ENCODE measurements at regions not wholly inside any gene's neighbourhood (a gene's known extent, or its start where the extent isn't known, plus 50 kb on each side); places are given as distances from the start of the nearest gene placed in this dataset.

DNA sequence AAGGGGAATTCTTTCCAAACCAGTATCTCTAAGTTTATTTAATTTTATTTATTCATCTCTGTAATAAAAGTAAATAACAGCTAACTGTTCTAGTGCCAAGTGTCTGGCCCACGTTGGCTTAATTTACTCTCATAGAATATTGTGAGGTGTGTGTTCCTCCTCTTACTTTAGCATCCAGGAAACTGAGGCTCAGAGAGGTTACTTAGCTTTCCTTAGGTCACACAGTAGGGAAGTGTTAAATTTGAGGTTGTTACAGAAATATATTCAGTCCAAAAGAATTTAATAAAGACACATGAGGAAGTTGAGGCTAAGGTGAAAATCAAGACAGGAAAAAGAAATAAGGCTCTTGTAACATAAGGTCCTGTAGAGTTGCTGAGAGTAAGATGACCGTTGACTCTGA, 84.4 kb upstream of the MRPS22 start:
- CTCF ChIA-PET: no interaction called here
- POLR2A ChIA-PET (ENCODE audit: low non-redundant PET): no interaction called here

DNA sequence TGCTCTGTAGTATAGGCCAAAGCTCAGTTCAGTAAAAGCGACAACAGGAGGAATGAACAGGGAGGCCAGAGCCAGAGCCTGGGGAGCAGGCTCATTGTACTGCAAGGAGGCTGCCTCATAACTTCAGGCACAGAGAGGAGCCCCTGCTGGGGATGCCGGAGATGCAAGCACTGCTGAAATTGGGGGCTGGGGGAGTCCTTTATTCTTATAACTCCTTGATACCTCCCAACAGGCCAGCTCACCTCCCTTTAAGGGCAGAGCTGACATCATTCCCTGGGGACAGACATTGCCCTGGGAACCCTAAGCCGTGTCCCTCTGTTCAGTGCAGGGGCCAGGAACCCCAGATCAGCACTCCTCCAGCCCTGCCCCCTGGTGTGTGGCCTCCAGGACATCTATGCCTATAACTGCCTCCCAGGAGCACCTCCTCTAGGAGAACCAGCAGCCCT, 83.8 kb upstream of the MRPS22 start:
- DNase-seq (ENCODE audit: low spot score): no peak
- no peaks in the 10 kb centered on the region for H3K9me3 ChIP-seq (ENCODE audit: low read depth, low read length, poor library complexity, severe bottlenecking)
- intact Hi-C loops (cut with micrococcal nuclease; ENCODE audit: unreplicated experiment): no loop called here

More for the DNA sequence above, 84.4 kb upstream of the MRPS22 start:
- Histone ChIP-seq H3K36me3 (ENCODE audit: insufficient read depth, low read length, poor library complexity, severe bottlenecking) (no peaks in the 10 kb centered on the region), H3K27me3 (replicated peaks; ENCODE audit: insufficient read depth, low read depth, low read length, poor library complexity) (peaks cover 35% of the 10 kb centered on the region), H3K9me3 (ENCODE audit: low read depth, low read length, poor library complexity, severe bottlenecking) (no peaks in the 10 kb centered on the region), H3K4me3 (ENCODE audit: low read depth, low read length, poor library complexity, severe bottlenecking) (no peak overlapping the region), H3K27ac (ENCODE audit: low read depth, low read length, poor library complexity, severe bottlenecking) (no peak overlapping the region), H3K4me1 (ENCODE audit: insufficient read depth, low read length, poor library complexity, severe bottlenecking) (no peaks in the 10 kb centered on the region)
- TF ChIP-seq, protein P1, sequence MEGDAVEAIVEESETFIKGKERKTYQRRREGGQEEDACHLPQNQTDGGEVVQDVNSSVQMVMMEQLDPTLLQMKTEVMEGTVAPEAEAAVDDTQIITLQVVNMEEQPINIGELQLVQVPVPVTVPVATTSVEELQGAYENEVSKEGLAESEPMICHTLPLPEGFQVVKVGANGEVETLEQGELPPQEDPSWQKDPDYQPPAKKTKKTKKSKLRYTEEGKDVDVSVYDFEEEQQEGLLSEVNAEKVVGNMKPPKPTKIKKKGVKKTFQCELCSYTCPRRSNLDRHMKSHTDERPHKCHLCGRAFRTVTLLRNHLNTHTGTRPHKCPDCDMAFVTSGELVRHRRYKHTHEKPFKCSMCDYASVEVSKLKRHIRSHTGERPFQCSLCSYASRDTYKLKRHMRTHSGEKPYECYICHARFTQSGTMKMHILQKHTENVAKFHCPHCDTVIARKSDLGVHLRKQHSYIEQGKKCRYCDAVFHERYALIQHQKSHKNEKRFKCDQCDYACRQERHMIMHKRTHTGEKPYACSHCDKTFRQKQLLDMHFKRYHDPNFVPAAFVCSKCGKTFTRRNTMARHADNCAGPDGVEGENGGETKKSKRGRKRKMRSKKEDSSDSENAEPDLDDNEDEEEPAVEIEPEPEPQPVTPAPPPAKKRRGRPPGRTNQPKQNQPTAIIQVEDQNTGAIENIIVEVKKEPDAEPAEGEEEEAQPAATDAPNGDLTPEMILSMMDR (conservative IDR thresholded peaks at IDR 0.05; ENCODE audit: low read depth, low read length): no peak
- TF ChIP-seq EZH2 (IDR thresholded peaks at IDR 0.05; ENCODE audit: borderline replicate concordance, low read depth, low read length, poor library complexity, severe bottlenecking): no peak
- BruUV-seq (replicated peaks): no TSS peak
- no peak for DNase-seq (ENCODE audit: low spot score)
- intact Hi-C loops (cut with micrococcal nuclease; ENCODE audit: unreplicated experiment): no loop called here

DNA sequence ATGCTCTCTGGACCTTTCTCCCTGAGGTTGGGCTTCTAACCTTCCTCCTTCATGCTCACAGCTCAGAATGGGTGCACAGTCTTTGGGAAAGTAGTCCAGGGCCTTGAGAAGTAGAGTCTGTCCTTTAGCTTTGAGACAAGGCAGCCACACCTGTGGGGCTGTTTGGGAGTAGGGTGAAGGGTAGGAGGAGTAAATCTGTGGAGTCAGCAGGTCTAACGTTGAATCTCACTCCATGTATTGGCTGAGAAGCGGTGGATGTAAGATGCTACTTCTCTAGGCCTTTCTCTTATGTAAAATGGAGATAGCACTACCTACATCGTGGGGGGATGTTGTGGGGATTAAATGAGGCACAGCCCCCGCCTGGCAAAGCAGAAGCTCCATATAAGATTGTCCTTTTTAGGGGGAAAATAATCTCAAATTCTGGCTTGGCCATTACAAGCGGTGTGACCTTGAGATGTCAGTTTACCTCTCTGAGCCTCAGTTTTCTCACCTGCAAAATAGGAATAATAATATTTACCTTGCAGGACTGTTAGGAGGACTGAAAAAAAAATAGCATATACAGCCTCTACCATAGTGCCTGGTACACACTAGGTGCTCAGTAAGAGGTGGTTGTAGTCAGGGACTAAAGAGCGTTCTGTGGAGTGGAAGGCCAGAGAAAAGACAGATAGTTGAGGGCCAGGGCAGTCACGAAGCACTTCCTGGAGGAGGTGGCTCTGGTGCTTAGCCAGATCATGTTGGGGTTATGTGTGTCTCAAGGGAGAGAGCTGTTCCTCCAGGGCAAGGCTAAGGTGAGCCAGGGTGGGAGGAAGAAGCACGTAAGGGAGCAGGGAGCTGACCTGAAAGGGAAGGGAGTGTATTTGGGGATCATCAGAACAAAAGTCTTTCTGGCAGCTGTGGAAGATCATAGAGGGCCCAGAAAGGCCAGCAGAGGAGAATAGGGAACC, 82.8 kb upstream of the MRPS22 start:
- intact Hi-C loops (cut with micrococcal nuclease; ENCODE audit: unreplicated experiment): no loop called here
- CTCF ChIA-PET: no interaction called here
- no TSS peak for BruUV-seq (replicated peaks)

More for the DNA sequence above, 83.8 kb upstream of the MRPS22 start:
- POLR2A ChIA-PET (ENCODE audit: low non-redundant PET): no interaction called here
- no peaks in the 10 kb centered on the region for H3K36me3 ChIP-seq (ENCODE audit: insufficient read depth, low read length, poor library complexity, severe bottlenecking)
- peaks cover 35% of the 10 kb centered on the region for H3K27me3 ChIP-seq (replicated peaks; ENCODE audit: insufficient read depth, low read depth, low read length, poor library complexity)
- no TSS peak for BruUV-seq (replicated peaks)
- CTCF ChIA-PET: no interaction called here
- H3K27ac ChIP-seq (ENCODE audit: low read depth, low read length, poor library complexity, severe bottlenecking): no peak overlapping the region
- H3K4me1 ChIP-seq (ENCODE audit: insufficient read depth, low read length, poor library complexity, severe bottlenecking): no peaks in the 10 kb centered on the region
- no peak for TF ChIP-seq EZH2 (IDR thresholded peaks at IDR 0.05; ENCODE audit: borderline replicate concordance, low read depth, low read length, poor library complexity, severe bottlenecking)
- no peak overlapping the region for H3K4me3 ChIP-seq (ENCODE audit: low read depth, low read length, poor library complexity, severe bottlenecking)

More for the DNA sequence above, 82.8 kb upstream of the MRPS22 start:
- no peaks in the 10 kb centered on the region for H3K9me3 ChIP-seq (ENCODE audit: low read depth, low read length, poor library complexity, severe bottlenecking)
- no peak for DNase-seq (ENCODE audit: low spot score)
- no peak overlapping the region for H3K4me3 ChIP-seq (ENCODE audit: low read depth, low read length, poor library complexity, severe bottlenecking)
- no peaks in the 10 kb centered on the region for H3K36me3 ChIP-seq (ENCODE audit: insufficient read depth, low read length, poor library complexity, severe bottlenecking)
- H3K27ac ChIP-seq (ENCODE audit: low read depth, low read length, poor library complexity, severe bottlenecking): no peak overlapping the region
- peaks cover 35% of the 10 kb centered on the region for H3K27me3 ChIP-seq (replicated peaks; ENCODE audit: insufficient read depth, low read depth, low read length, poor library complexity)
- no peak for TF ChIP-seq EZH2 (IDR thresholded peaks at IDR 0.05; ENCODE audit: borderline replicate concordance, low read depth, low read length, poor library complexity, severe bottlenecking)
- TF ChIP-seq, protein P1 (conservative IDR thresholded peaks at IDR 0.05; ENCODE audit: low read depth, low read length): no peak
- H3K4me1 ChIP-seq (ENCODE audit: insufficient read depth, low read length, poor library complexity, severe bottlenecking): no peaks in the 10 kb centered on the region
- POLR2A ChIA-PET (ENCODE audit: low non-redundant PET): no interaction called here

All from A673 (cell line).